ENCODE measurements at regions not wholly inside any gene's neighbourhood (a gene's known extent, or its start where the extent isn't known, plus 50 kb on each side); places are given as distances from the start of the nearest gene placed in this dataset.

DNA sequence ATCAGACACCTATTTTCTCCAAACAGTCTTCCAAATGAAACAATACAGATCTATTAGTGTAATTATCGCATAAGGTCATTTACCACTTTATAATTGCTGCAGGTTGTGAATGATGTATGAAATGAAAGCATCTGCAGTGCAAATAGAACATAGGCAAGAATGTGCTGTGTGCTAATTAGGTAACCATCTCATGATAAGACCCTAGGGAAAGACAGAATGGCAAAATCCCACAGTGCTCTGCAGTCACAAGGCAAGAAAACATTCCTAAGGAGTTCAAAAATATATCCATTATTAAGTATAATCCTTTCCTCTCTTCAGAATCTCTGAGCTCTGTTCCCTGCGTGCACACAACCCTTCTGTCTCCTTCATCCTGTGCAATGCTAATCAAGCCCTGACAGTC is 488.1 kb downstream of the NR4A2 start:
- Histone ChIP-seq H3K9me1 (ENCODE audit: control insufficient read depth, insufficient read depth, low read length) (no peaks in the 10 kb centered on the region), H3K79me2 (ENCODE audit: control insufficient read depth, insufficient read depth, low read length) (no peaks in the 10 kb centered on the region), H3K4me3 (no peak overlapping the region), H3K9me3 (replicated peaks; ENCODE audit: control insufficient read depth, insufficient read depth, low read depth, low read length) (no peaks in the 10 kb centered on the region), H3K27ac (ENCODE audit: extremely low read depth, low read depth, low read length) (no peak overlapping the region), H3K36me3 (ENCODE audit: control insufficient read depth, insufficient read depth, low read length) (no peaks in the 10 kb centered on the region), H3K9ac (ENCODE audit: insufficient read depth in 1 of 2, low read depth in 2 of 2, low read length in 2 of 2) (no peak overlapping the region), H3K4me1 (replicated peaks in 1 of 2; ENCODE audit: control insufficient read depth in 2 of 2, insufficient read depth in 2 of 2, low read length in 2 of 2) (no peaks in the 10 kb centered on the region), H3K27me3 (ENCODE audit: control insufficient read depth in 2 of 2, insufficient read depth in 2 of 2, low read length in 2 of 2) (no peaks in the 10 kb centered on the region), H3K4me2 (ENCODE audit: insufficient read depth, low read length) (no peak overlapping the region), H2AFZ (ENCODE audit: low read depth, low read length) (no peak overlapping the region), H4K20me1 (replicated peaks; ENCODE audit: control insufficient read depth, insufficient read depth, low read length) (no peaks in the 10 kb centered on the region)
- BruUV-seq (replicated peaks) = no TSS peak
- in situ Hi-C loops (cut with MboI) = no loop called here
- CTCF ChIA-PET (ENCODE audit: low intra/inter-chr PET ratio) = no interaction called here
- intact Hi-C loops (cut with micrococcal nuclease) = no loop called here
- 5% methylated on average over 2 of the region's 2 CpGs for WGBS (ENCODE audit: insufficient coverage, low coverage, missing lambda C conversion rate)
- TF ChIP-seq TSC22D4 (tag; IDR thresholded peaks at IDR 0.05) (no peak), ZNF282 (CRISPR knock-in tag; IDR thresholded peaks at IDR 0.05) (no peak), STAT5B (CRISPR knock-in tag; IDR thresholded peaks at IDR 0.05) (no peak), ZBTB7A (IDR thresholded peaks at IDR 0.05; ENCODE audit: borderline replicate concordance, control insufficient read depth, low read depth, low read length) (no peak), HSF4 (CRISPR knock-in tag; IDR thresholded peaks at IDR 0.05; ENCODE audit: borderline replicate concordance) (no peak), BCOR (IDR thresholded peaks at IDR 0.05) (no peak), BRF1 (IDR thresholded peaks at IDR 0.05; ENCODE audit: borderline replicate concordance, extremely low read depth, insufficient read length) (no peak), MEF2D (tag; conservative IDR thresholded peaks at IDR 0.05; ENCODE audit: low read depth) (no peak), NR1H2 (CRISPR knock-in tag; IDR thresholded peaks at IDR 0.05) (no peak), SMC3 (conservative IDR thresholded peaks at IDR 0.05; ENCODE audit: insufficient read depth, low read depth, low read length) (no peak), USF1 (CRISPR knock-in tag; IDR thresholded peaks at IDR 0.05) (no peak), PYGO2 (tag; IDR thresholded peaks at IDR 0.05) (no peak), ZNF696 (CRISPR knock-in tag; conservative IDR thresholded peaks at IDR 0.05) (no peak), ZNF41 (CRISPR knock-in tag; conservative IDR thresholded peaks at IDR 0.05) (no peak), RFX1 (IDR thresholded peaks at IDR 0.05) (no peak), JUN (IDR thresholded peaks at IDR 0.05; ENCODE audit: borderline replicate concordance, low read depth, low read length) (no peak), JUN (CRISPR knock-in tag; IDR thresholded peaks at IDR 0.05; ENCODE audit: borderline replicate concordance) (no peak), TEAD2 (tag; IDR thresholded peaks at IDR 0.05) (no peak), KLF16 (IDR thresholded peaks at IDR 0.05) (no peak), ZSCAN29 (IDR thresholded peaks at IDR 0.05) (no peak)
- TF ChIP-seq, protein P1, sequence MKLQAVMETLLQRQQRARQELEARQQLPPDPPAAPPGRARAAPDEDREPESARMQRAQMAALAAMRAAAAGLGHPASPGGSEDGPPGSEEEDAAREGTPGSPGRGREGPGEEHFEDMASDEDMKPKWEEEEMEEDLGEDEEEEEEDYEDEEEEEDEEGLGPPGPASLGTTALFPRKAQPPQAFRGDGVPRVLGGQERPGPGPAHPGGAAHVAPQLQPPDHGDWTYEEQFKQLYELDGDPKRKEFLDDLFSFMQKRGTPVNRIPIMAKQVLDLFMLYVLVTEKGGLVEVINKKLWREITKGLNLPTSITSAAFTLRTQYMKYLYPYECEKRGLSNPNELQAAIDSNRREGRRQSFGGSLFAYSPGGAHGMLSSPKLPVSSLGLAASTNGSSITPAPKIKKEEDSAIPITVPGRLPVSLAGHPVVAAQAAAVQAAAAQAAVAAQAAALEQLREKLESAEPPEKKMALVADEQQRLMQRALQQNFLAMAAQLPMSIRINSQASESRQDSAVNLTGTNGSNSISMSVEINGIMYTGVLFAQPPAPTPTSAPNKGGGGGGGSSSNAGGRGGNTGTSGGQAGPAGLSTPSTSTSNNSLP (IDR thresholded peaks at IDR 0.05; ENCODE audit: borderline replicate concordance, low read depth, low read length) = no peak
- POLR2A ChIA-PET = no interaction called here
- ATAC-seq (no peak), DNase-seq (ENCODE audit: extremely low read depth in 1 of 4, low spot score in 3 of 4) (no peak), FAIRE-seq (no peak)

Measured in K562 (cell line).